Esophagus squamous epithelium (tissue), 4 donors: ENCODE measurements at regions not wholly inside any gene's neighbourhood (a gene's known extent, or its start where the extent isn't known, plus 50 kb on each side); places are given as distances from the start of the nearest gene placed in this dataset.

ENCODE experiments used
- CTCF ChIP-seq, 6 experiments: fragments of 450-650 bp in 4 of 6; fragments of 200-600 bp in 2 of 6; sonication (generic) in 2 of 6; IDR thresholded peaks; one replicate each; pipeline ENCODE4 v1.5.1; 2016 to 2019; ENCODE audit warnings: antibody characterized with exemption in 6 of 6, mild to moderate bottlenecking in 4 of 6, moderate library complexity in 4 of 6
- POLR2A ChIP-seq, 4 donors: fragments of 450-650 bp; IDR thresholded peaks; one replicate each; pipeline ENCODE4 v1.6.1; 2017; ENCODE audit warnings: antibody characterized with exemption in 4 of 4, mild to moderate bottlenecking in 4 of 4, moderate library complexity in 3 of 4

- TF ChIP-seq CTCF (IDR thresholded peaks at IDR 0.05) (no peak), POLR2A (IDR thresholded peaks at IDR 0.05) (no peak)
These were observed 90.3 kb downstream of the ATOH1 start for GRCh38 chr4:93918856-93919255.
